Femur (tissue), 1 donor: ENCODE measurements at regions not wholly inside any gene's neighbourhood (a gene's known extent, or its start where the extent isn't known, plus 50 kb on each side); places are given as distances from the start of the nearest gene placed in this dataset.
"Not testable (repeated sequence)": the region's sequence is repeated elsewhere in the genome, so short reads cannot be mapped to it uniquely, and the experiment has no call there.

Source experiments
- DNase-seq: peaks from one replicate; pipeline ENCODE4 v3.0.0-alpha.2; 2017

GRCh38 chr9:30519166-30519565 is 1865.3 kb upstream of the ACO1 start:
- DNase-seq = no peak

GRCh38 chr9:30519756-30520155 is 1864.7 kb upstream of the ACO1 start:
- DNase-seq = no peak

GRCh38 chr9:30522061-30522460 is 1862.4 kb upstream of the ACO1 start:
- DNase-seq = no peak

GRCh38 chr9:30522486-30522885 is 1862.0 kb upstream of the ACO1 start:
- DNase-seq = peak; percentile 54

- no peak for DNase-seq
Measured at GRCh38 chr9:30524311-30524710, 1860.1 kb upstream of the ACO1 start.

- DNase-seq = no peak
Measured at GRCh38 chr9:30534455-30534854, 1850.0 kb upstream of the ACO1 start.

- DNase-seq = no peak
Measured at GRCh38 chr9:30534896-30535295, 1849.5 kb upstream of the ACO1 start.

GRCh38 chr9:30536494-30536893 is 1847.9 kb upstream of the ACO1 start:
- no peak for DNase-seq

GRCh38 chr9:30539696-30540095 is 1844.7 kb upstream of the ACO1 start:
- DNase-seq = not testable (repeated sequence)

- no peak for DNase-seq
Measured at GRCh38 chr9:30574355-30575151, 1809.9 kb upstream of the ACO1 start.

GRCh38 chr9:30575218-30575617 is 1809.2 kb upstream of the ACO1 start:
- no peak for DNase-seq

- DNase-seq = no peak
Measured at GRCh38 chr9:30575691-30576090, 1808.8 kb upstream of the ACO1 start.

- DNase-seq = no peak
Measured at GRCh38 chr9:30579810-30580209, 1804.6 kb upstream of the ACO1 start.

- DNase-seq = no peak
Measured at GRCh38 chr9:30582240-30582639, 1802.2 kb upstream of the ACO1 start.

GRCh38 chr9:30584559-30584958 is 1799.9 kb upstream of the ACO1 start:
- DNase-seq = no peak

GRCh38 chr9:30591461-30591860 is 1793.0 kb upstream of the ACO1 start:
- no peak for DNase-seq

GRCh38 chr9:30597608-30598007 is 1786.8 kb upstream of the ACO1 start:
- no peak for DNase-seq

GRCh38 chr9:30605936-30606335 is 1778.5 kb upstream of the ACO1 start:
- DNase-seq = no peak

GRCh38 chr9:30609713-30610112 is 1774.7 kb upstream of the ACO1 start:
- no peak for DNase-seq

- DNase-seq = not testable (repeated sequence)
Measured at GRCh38 chr9:30616782-30617181, 1767.7 kb upstream of the ACO1 start.

GRCh38 chr9:30622561-30622960 is 1761.9 kb upstream of the ACO1 start:
- DNase-seq = no peak

- no peak for DNase-seq
Measured at GRCh38 chr9:30628915-30629567, 1755.4 kb upstream of the ACO1 start.

GRCh38 chr9:30630459-30630858 is 1754.0 kb upstream of the ACO1 start:
- no peak for DNase-seq

- not testable (repeated sequence) for DNase-seq
Measured at GRCh38 chr9:30646639-30647038, 1737.8 kb upstream of the ACO1 start.

- DNase-seq = no peak
Measured at GRCh38 chr9:30661925-30662324, 1722.5 kb upstream of the ACO1 start.
